Right renal cortex interstitium (tissue), 3 donors: ENCODE measurements at regions not wholly inside any gene's neighbourhood (a gene's known extent, or its start where the extent isn't known, plus 50 kb on each side); places are given as distances from the start of the nearest gene placed in this dataset.
A peak's percentile ranks its signal among the peaks of the same experiment; 100 is the strongest.

Experiments
- DNase-seq, 3 donors: peaks; one replicate each; pipeline ENCODE4 v3.0.0-alpha.2; 2013; ENCODE audit warnings: low read depth in 3 of 3, low spot score in 2 of 3

DNA sequence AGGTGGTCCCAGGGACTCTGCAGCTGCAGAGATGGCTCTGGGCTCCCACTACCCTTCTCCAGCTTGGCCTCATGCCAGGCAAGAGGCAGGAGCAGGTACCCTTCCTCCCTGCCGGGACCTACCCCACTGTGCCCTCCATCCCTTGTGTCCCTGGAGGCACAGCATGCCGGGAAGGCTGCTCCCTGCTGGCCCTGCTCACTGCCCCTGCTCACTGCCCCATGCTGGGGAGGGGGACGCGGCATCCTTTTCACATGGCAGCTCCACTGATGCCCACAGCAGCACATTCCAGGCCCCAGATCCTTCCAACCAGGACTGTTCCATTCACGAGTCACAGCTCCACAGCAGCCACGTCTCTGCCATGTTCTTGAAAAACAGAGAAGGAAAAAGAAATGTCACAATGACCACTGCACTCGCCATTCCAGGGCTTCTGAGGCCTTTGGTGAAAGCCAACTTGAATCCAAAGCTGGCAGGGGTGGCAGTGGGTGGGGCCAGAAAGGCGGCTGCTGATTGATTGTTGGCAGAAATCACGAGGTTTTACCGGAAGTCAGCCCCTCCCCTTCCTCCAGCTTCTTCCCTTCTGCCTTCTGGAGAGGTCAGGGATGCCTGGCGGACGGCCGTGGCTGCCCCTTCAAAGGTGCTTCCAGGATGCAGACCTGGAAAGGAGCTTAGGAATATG, 268.0 kb downstream of the CYP26B1 start:
- no peak for DNase-seq

DNA sequence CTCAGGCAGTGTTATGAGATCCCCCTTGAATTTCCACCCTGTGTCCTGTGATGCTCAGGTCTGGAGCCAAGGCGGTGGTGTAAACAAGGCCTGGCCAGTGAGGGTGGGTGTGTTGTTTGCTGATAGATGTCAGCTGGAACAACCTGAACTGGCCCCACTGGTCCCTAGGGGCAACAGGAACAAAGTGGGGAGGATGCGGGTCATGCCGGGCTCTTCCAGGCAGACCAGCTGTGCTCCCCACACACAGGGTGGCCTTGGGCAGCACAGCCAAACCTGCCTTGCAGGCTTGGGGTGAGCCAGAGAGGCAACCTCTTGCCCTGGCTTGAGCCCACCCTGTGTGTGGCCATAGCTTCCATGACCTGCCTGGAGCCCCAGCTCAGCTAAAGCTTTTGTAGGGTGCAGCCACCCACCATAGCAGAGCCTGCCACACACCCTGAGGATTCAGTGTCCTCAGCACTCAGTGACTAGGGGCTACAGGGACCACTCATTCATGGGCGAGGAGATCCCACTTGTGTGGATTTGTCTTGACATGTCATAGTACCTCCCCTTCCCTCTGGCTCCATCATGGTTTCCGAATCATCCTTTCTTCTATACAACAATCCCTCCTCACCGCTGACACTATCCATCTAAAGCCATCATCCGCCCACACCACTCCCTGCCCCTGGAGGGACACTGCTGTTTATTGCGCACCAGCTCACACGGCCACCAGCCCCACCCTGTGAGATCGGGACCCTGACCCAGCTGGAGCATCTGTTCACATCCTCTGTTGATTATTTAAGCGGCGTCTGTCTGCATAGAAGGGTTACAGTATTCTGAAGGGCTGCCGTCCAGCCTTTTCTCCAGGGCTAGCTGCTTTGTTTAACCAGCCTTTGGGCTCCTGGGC, 268.8 kb downstream of the CYP26B1 start:
- no peak for DNase-seq

DNA sequence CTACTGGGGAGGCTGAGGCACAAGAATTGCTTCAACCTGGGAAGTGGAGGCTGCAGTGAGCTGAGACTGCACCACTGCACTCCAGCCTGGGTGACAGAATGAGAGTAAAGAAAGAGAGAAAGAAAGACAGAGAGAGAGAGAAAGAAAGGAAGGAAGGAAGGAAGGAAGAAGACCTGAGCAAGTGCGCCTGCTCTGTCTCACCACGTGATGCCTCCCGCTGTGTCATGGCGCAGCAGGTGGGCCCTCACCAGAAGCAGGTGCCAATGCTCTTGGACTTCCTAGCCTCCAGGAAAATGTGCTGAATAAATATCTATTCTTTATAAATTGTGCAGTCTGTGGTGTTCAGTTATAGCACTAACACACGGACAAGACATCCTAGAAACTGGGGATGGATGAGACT, 270.0 kb downstream of the CYP26B1 start:
- no peak for DNase-seq

DNA sequence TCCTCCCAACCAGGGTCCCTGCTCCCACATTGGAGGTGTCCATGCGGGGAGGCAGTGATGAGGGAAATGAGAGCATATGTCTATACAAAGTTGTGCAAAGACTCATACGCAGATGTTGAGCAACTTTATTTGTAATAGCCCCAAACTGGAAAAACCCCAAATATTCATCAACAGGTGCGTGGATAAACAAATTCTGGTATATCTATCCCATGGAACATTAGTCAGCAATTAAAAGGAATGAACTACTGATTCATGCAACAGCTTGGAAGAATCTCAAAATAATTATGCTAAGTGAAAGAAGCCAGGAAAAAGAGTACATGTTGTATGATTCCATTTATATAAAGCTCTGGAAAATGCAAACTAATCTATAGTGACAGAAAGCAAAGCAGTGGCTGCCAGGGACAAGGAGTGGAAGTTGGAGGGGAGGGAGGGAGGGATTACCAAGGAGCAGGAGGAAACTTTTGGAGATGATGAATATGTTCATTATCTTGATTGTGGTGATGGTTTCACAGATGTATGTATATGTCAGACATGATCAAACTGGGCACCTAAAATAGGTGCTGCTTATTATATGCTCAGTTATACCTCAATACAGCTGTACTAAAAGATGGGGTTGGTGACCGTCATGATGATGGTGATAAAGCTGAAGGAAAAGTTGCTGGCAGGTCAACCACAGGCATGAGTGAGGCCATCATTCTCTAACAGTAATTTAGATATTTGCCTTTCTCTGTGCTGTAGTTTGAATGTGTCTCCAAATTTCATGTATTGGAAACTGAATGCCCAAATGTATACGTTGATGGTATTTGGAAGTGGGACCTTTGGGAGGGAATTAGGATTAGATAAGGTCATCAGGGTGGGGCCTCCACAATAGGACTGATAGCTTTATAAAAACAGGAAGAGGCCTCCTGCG, 270.9 kb downstream of the CYP26B1 start:
- DNase-seq: no peak

DNA sequence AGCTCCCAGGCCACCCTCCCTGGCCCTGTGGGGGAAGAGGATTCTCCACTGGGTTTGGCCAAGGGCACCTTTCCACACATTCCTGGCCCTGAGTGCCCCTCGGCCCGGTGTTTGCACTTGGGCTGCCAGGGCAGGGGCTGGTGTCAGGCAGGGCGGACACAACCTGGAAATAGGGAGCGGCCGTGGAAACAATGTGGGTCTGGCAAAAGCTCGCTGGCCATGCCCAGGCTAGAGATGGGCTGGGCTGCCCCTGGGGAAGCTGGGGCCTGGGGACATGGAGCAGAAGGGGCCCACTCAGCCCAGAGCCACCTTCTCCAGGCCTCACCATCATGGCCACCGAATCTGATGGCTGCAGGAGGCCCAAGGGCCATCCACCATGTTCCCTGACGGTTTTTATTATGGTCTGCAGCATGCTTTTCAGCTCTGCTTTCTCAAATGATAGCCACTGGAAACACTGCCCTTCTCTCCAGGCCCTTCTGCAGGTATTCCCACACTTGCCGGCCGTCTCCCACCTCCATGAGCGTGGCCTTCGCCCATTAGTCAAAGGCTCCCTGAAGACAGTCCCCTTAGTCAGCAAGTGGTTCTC, 275.1 kb downstream of the CYP26B1 start:
- no peak for DNase-seq

DNA sequence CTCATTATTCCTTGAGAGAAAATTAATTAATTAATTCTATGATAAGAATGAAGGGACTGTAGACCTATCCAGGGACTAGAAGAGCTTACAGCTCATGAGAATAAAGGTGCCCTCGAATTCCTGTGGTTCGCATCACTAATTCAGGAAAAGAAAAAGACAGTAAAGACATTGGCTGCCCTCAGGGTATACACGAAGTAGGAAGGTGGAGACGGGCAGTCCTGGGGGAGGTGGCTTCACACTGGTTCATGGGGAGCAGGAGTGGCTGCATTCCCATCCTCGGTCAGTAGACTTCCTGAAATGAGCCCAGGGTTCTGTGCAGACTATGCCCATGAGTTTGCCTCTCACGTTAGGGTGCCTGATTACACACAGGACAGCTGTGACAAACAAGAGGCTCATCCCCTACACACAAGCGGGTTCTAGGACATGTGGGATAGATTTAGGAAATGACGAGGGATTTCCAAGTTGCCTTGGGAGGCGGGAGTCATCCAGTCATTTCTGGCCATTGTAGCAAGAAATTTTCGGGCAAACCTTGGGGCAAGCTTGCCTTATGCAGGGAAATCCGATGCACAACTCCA, 282.2 kb downstream of the CYP26B1 start:
- DNase-seq: no peak

DNA sequence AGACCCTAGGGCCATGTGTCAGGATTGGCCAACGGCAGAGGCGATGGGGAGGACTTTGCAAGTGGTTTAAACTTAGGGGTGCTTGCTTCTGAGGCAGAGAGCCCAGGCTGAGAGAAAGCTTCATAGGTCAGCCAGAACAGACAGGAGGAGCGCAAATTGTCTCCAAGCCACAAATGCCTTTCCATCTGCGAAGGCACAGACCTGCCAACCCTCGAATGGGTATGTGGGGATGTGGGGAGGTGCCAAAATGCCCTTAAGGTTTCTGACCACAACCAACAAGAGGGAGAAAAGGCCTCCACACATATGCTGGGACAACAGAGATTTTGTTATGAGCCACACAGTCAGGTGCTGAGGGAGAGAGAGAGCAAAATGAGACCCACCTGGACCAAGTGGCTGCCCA, 283.6 kb downstream of the CYP26B1 start:
- DNase-seq: no peak

DNA sequence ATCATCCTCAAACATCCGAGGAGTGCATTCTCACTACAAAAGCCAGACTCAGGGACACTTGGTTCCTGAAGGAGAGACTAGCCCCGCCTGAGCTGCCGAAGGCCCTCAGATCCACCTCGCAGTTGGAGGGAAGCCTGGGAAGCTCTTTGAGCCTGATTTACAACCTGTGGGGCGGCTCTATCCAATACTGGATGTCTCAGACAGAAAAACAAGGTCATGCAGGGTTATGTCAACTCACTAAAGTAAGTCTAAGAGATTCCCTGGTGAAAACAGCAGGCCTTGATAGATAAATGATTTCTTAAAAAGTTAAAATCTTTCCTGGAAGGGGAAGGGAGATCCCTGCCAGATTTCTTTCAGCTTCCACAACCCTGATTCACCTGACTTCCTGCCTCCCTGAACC, 284.3 kb downstream of the CYP26B1 start:
- DNase-seq: no peak

DNA sequence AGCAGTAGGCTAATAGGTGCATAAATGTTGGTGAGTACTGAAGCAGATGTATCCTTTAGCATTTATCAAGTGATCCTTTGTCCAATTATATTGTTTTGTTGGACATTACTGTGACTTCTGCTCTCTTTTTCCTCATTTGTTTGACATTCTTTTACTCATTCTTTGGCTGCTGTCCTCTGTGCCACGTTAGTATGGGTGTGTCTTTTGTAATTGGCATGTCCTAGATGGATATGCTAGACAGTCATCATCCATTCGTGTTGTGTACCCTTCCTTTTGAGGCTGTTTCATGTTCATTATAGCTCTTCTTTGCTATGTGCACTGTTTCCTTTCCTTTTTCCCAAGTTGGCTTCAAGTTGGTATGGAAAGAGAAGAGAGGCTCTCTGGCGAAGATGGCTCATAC, 284.7 kb downstream of the CYP26B1 start:
- no peak for DNase-seq

DNA sequence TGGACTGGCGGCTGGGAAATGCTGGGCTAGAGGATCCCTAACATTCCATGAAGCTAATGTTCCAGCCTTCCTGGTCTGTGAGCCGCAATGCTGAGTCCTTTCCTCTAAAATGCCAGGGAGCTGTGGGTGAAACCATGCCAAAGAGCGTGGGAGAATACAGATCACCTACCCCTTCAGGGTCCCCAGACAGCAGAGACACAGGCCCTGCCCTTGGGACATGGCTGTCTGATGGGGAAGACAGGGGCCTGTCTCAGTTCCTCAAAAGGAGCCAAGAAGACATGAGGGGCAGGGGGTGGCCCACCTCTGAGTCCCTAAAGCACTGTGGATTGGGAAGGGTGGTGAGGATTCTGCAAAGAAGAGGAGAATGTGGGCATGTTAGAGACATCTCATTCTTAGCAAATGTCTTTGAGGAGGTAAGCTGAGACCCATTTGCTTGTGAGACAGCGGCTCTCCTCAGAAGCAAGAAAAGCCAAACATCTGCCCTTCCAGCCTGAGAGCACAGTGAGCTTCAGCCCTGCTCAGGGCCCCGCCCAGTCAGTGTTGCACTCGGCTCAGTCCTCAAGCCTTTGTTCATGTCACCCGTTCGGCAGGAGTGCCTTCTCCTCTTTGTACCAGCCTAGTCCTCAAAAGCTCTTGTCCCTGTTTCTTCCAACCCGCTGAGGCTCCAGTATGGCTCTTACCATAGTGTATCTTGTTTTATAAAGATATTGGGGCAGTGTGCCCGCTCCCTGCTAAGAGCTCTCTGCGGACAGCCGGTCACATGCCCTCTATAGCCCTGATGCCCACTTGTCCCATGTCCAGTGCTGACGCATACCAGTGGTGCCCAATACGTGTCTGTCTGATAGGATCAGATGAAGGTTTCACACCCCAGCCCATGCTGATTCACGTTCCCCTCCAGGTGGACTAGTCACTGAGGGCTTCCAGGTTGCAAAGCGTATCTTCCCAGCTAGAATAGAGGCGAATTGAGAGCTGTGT, 286.2 kb downstream of the CYP26B1 start:
- no peak for DNase-seq

DNA sequence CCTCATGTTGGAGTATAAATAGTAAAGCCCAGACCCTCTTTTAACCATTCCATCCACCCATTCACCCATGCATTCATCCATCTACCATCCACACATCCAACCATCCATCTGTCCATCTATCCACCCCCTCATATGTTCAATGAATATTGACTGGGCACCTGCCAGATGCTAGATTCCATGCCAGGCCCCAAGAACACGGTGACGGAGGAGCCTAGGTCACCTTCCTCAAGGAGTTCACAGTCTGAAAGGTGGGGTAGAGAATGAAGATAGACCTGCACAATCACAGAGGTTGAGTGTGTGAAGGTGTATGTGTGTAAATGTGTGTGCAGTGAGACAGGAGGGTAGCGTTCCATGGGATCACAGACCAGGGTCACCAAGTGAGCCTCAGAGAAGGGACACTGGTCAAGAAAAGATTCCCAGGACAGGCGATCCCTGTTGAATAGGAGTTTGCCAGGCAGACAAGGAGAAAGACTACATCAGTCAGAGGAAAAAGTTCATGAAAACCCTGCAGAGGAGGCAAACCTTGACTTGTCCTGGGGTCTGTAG, 287.2 kb downstream of the CYP26B1 start:
- no peak for DNase-seq

DNA sequence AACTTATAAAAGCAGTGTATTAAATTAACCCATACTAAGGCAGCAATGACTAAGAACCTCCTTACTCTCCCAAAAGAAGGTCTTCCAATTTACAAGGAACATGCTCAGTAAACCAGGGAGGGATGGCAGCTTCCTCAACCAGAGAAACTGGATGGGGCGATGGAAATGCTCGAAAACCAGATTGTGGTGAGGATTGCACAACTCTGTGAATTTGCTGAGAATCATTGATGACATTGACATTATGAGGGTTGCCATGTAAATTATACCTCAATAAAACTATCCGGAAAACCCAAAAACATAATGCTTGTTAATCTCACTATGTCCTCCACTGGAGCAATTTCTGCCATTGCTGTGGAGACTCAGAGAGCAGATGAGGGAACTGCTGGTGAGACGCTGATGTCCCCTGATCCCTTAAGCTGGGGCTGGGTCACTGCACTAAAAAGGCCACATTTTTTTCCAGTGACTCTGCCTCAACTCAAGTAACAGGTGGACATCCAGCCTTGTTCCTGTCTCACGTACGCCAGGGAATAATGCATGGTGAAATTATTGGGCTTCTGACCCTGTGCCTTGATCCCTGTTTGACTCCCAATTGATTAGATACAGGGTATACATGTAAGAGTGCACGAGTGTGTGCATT, 288.3 kb downstream of the CYP26B1 start:
- no peak for DNase-seq

DNA sequence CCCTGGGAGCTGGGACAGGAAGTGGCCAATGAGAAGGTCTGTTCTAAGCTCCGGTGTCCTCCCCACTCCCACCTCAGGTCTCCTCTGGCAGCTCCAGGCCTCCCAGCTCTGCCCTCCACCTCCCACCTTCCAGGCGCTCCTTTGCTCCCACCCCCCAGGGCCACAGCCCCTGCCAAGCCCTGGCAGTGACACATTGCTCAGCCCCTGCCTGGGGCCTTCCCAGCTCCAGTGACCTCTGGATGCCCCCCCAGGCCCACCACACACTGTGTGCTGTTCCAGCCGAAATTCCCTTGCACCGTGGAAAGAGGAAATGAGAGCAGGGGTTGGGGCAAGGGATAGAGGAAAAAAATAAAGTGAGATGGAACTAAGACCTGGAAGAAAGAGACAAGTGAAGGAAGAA, 289.6 kb downstream of the CYP26B1 start:
- DNase-seq: no peak

DNA sequence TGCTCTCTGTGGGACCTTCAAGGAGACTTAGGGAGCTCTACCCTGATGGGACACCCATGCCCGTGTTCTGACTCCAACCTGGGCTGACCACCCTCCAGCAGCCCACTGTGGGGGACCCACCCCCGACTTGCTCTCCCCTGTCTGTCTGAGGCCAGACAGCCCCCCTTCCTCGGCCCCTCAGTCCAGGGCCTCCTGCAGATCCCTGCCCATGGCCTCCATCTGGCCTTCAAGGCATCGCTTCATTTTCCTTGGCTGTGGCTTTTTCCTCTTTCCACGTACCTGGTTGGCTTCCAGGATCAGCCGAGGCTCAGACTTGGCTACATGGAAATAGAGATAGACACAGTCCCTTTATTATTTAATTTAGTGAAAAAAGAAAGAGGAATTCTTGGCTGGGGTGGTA, 290.0 kb downstream of the CYP26B1 start:
- no peak for DNase-seq

DNA sequence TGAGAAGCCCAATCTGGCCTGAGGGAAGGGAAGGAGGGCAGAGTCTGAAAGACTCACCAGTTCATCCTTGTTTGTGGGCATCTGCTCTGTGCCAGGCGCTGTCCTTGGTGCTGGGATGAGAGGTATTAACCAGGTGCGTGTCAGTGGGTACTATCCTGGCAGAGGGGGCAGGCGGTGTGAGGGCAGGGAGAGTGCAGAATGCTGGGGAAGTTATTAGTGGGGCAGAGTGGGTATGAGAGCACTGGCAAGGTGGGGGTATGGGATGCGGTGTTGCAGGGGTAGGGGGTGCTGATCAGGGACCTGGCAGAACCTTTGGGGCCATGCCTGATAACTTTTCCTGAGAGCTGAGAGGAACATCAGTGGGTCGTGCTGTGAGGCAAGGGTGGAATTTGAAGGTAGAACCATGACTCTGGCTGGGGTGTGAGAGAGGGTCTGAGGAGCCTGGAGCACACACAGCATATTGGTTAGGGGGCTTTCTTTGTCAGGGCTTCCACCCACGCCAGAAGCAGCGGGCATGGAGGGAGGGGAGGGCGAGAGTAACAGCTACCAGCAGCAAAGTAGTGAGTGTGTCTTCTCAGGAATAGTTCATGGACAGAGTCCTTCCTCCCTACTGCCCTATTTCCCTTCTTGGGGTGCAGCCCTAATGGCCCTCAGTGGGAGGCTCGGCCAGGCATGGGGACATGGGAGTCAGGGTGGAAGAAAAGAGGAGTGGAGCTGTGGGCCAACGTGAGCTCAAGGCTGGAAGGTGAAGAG, 290.7 kb downstream of the CYP26B1 start:
- DNase-seq: no peak

DNA sequence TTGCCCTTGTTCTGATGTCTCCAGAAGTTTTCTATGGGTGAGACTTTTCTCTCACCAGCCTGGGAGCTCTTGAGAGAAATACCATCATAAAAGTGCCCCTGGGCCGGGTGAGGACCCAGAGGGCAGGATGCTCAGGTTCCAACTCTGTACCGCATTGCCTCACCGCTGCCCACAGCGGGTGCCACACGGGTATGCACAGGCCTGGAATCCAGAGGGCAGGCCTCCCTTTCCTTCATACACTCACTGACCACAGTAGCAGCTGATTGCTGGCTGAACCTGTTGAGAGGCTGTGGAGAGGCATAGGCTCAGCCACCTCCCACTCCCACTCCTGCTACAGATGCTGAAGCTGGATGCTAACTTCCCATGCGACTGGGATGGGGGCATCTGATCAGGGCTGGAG, 293.8 kb downstream of the CYP26B1 start:
- DNase-seq: no peak

DNA sequence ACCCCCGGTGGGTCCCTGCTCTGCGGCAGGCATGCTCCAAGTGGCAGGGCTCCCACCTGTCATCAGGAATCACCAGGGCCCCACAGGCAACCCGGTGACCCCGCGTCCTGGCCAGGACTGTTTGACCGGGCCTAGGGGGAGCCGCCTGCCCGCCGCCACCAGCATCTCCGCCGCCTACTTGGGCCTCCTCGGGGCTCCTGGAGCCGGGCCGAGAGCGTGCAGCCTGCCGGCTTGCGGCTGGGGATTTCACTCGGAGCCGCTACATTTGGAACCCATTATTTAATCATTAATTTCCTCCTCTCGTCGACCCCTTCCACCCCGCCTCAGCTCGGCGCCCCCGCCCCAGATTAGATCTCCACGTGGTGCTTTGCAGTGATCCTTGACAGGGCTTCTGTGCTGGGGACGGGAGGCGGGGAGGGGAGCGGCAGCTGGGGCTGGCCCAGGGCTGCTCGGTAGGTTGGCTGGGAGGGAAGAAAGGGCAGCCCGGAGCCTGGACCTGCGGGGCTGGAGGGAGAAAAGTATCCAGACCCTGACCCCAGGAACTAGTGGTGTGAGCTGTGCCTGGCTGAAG, 295.4 kb downstream of the CYP26B1 start:
- peak; percentile 38 to 61 (median 44) for DNase-seq
